OCI-LY3 (cell line): ENCODE measurements at regions not wholly inside any gene's neighbourhood (a gene's known extent, or its start where the extent isn't known, plus 50 kb on each side); places are given as distances from the start of the nearest gene placed in this dataset.

Experiments used
- H2AFZ ChIP-seq: fragments of 200-600, 300-600 bp; shearing (Covaris generic); 2 replicates; pipeline ENCODE4 v1.6.0; 2014; ENCODE audit warnings: antibody characterized with exemption, low read depth, low read length
- H3K27ac ChIP-seq: fragments of 200-600, 300-600 bp; sonication (generic); 2 replicates; pipeline ENCODE4 v1.5.1; 2014; ENCODE audit warnings: mild to moderate bottlenecking, low read length, moderate library complexity, mixed read lengths
- H3K27me3 ChIP-seq: fragments of 200-600, 300-600 bp; sonication (generic); 2 replicates; pipeline ENCODE4 v1.6.1; 2014; ENCODE audit warnings: low read depth, low read length, mixed read lengths
- H3K36me3 ChIP-seq: fragments of 200-600, 300-600 bp; sonication (generic); replicated peaks from 2 replicates; pipeline ENCODE3; 2014; ENCODE audit warnings: low read depth, low read length, mixed read lengths
- H3K4me1 ChIP-seq: fragments of 300-600, 200-600 bp; sonication (generic); 2 replicates; pipeline ENCODE4 v1.6.1; 2014; ENCODE audit warnings: low read length, mixed read lengths
- H3K4me2 ChIP-seq: fragments of 200-600, 300-600 bp; sonication (generic); 2 replicates; pipeline ENCODE4 v1.6.1; 2014; ENCODE audit warnings: low read length, mixed read lengths
- H3K4me3 ChIP-seq: fragments of 300-600, 200-600 bp; sonication (generic); 2 replicates; pipeline ENCODE4 v1.5.1; 2014; ENCODE audit warnings: antibody characterized with exemption, mild to moderate bottlenecking, low read length, moderate library complexity
- H3K79me2 ChIP-seq: fragments of 300-600, 200-600 bp; shearing (Covaris generic); 2 replicates; pipeline ENCODE4 v1.6.1; 2014; ENCODE audit warnings: mild to moderate bottlenecking, low read length, mixed read lengths
- H3K9ac ChIP-seq: fragments of 300-600, 200-600 bp; shearing (Covaris generic); 2 replicates; pipeline ENCODE4 v1.6.0; 2014; ENCODE audit warnings: mild to moderate bottlenecking, low read length, moderate library complexity
- H3K9me3 ChIP-seq: fragments of 200-600, 300-600 bp; shearing (Covaris generic); 2 replicates; pipeline ENCODE4 v1.6.1; 2014; ENCODE audit warnings: low read length, mixed read lengths; ENCODE audit not compliant: insufficient read depth
- H4K20me1 ChIP-seq: fragments of 200-600, 300-600 bp; sonication (generic); 2 replicates; pipeline ENCODE4 v1.6.1; 2016; ENCODE audit warnings: low read length, mixed read lengths; ENCODE audit not compliant: insufficient read depth
- CTCF ChIP-seq: fragments of 200-600, 300-600 bp; sonication (generic); IDR thresholded peaks from 2 replicates; pipeline ENCODE4 v1.5.1; 2014; ENCODE audit warnings: antibody characterized with exemption, low read length, low read depth
- EZH2phosphoT487 ChIP-seq: fragments of 200-600 bp; shearing (Covaris generic); IDR thresholded peaks from 2 replicates; pipeline ENCODE4 v1.6.1; 2018; ENCODE audit warnings: antibody characterized with exemption, mixed run types, low read depth

DNA sequence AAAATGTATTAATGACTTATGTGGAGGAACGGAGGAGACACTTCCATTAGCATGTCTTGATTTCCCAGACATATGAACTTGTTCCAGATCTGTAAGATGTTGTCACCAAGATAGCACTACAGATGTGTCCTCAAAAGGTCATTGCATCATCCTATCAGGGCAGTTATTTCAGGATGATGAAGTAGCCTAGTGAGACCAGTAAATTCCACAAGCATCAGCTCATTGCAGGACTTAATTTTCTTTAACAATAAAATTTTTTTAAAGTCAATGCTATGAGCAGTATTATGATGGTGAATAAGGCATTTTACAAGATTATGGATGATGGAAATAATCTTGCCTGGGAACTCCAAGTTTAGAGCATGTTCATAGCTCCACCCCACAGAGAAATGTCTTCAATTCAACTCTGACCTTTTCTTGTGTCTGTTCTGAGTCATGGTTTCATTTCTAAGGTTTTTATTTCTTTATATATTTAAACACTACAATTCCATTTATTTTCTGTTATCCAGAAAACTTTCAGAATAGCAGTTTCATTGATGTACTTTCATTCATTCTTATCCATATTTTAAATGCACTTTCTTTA is 1203.3 kb upstream of the CELF2 start:
- Histone ChIP-seq H3K9me3 (no peaks in the 10 kb centered on the region), H3K9ac (no peak overlapping the region), H3K4me1 (no peaks in the 10 kb centered on the region), H3K36me3 (no peaks in the 10 kb centered on the region), H3K79me2 (no peaks in the 10 kb centered on the region), H3K27me3 (no peaks in the 10 kb centered on the region), H2AFZ (no peak overlapping the region), H3K27ac (no peak overlapping the region), H3K4me3 (no peak overlapping the region), H3K4me2 (no peak overlapping the region), H4K20me1 (no peaks in the 10 kb centered on the region)
- TF ChIP-seq EZH2phosphoT487 (no peak), CTCF (no peak)

DNA sequence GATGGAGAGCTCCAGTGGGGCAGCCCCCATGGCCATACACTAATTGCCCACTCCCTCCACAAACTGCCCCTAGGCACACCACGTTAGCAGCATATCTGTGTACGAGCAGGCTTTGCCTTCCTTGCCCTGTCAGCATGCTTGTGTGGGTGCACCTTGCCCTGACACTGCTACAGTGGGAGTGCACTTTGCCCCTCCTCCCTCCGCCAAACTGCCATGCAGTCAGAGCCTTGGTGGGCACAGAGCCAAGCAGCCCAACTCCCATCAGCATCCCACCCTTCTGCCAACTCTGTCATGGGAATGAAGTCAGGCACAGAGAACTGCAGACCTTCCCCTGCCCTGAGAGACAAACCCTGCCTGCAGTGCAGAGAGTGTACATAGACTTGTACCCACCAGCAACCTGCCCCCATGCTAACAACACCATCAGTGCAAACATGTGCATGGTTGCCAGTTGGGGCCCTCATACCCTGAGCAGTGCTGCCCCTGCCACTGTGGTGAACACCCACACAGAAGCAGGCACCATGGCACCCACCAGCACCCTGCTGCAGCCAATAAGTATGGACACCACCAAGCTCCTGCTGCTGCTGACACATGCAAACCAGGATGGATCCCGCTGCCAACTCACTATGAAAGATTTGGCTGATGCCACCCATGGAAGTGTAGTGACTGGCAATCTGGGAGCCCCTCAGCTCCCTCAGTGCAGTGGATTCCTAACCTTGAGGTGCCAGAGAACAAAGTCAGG is 1197.7 kb upstream of the CELF2 start:
- no peak overlapping the region for H3K9ac ChIP-seq
- TF ChIP-seq CTCF (no peak), EZH2phosphoT487 (no peak)
- no peaks in the 10 kb centered on the region for H3K36me3 ChIP-seq
- no peak overlapping the region for H2AFZ ChIP-seq
- H3K4me3 ChIP-seq = no peak overlapping the region
- no peaks in the 10 kb centered on the region for H3K9me3 ChIP-seq
- H3K79me2 ChIP-seq = no peaks in the 10 kb centered on the region
- H3K27ac ChIP-seq = no peak overlapping the region
- H3K27me3 ChIP-seq = no peaks in the 10 kb centered on the region
- H3K4me2 ChIP-seq = no peak overlapping the region
- H3K4me1 ChIP-seq = no peaks in the 10 kb centered on the region
- H4K20me1 ChIP-seq = no peaks in the 10 kb centered on the region

DNA sequence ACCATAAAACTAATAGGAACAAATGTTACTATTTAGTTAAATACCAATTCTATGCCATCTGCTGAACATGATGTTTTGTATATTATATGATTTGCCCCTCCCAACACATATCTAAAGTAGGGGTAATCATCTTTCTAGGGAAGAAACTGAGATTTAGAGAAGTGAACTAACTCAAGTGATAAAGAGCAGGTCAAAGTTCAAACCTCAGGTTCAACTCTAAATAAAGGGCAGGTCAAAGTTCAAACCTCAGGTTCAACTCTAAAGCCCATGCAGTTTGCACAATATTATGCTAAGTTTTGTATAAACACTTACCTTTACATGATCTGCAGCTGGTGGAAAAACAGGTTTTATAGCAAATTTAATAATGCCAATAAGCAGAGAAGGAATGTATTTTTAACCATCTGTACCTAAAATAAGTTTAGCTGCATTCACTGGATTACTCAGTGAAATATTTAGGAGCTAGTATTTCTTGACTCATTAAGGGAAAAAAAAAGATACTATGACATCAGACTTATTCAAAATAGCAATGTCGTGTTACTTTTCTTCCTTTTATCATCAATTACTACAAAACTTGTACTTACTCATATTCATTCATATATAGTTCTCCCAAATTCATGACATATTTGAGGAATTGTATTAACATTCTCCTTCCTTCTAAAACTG is 1194.3 kb upstream of the CELF2 start:
- no peaks in the 10 kb centered on the region for H3K79me2 ChIP-seq
- H3K4me2 ChIP-seq = no peak overlapping the region
- H4K20me1 ChIP-seq = no peaks in the 10 kb centered on the region
- H3K36me3 ChIP-seq = no peaks in the 10 kb centered on the region
- no peaks in the 10 kb centered on the region for H3K9me3 ChIP-seq
- no peaks in the 10 kb centered on the region for H3K27me3 ChIP-seq
- TF ChIP-seq CTCF (no peak), EZH2phosphoT487 (no peak)
- no peaks in the 10 kb centered on the region for H3K4me1 ChIP-seq
- H3K9ac ChIP-seq = no peak overlapping the region
- H3K27ac ChIP-seq = no peak overlapping the region
- no peak overlapping the region for H2AFZ ChIP-seq
- H3K4me3 ChIP-seq = no peak overlapping the region

GRCh38 chr10:9824631-9825071 is 1193.0 kb upstream of the CELF2 start:
- H3K4me3 ChIP-seq = no peak overlapping the region
- H3K4me2 ChIP-seq = no peak overlapping the region
- H4K20me1 ChIP-seq = no peaks in the 10 kb centered on the region
- H3K9me3 ChIP-seq = no peaks in the 10 kb centered on the region
- H3K79me2 ChIP-seq = no peaks in the 10 kb centered on the region
- H3K27me3 ChIP-seq = no peaks in the 10 kb centered on the region
- no peak overlapping the region for H3K9ac ChIP-seq
- no peaks in the 10 kb centered on the region for H3K4me1 ChIP-seq
- H2AFZ ChIP-seq = no peak overlapping the region
- TF ChIP-seq CTCF (no peak), EZH2phosphoT487 (no peak)
- no peaks in the 10 kb centered on the region for H3K36me3 ChIP-seq
- H3K27ac ChIP-seq = no peak overlapping the region
